PFSK-1 (cell line): ENCODE measurements at regions not wholly inside any gene's neighbourhood (a gene's known extent, or its start where the extent isn't known, plus 50 kb on each side); places are given as distances from the start of the nearest gene placed in this dataset.

Source experiments
- FOXP2 ChIP-seq: optimal IDR thresholded peaks from 2 replicates; pipeline ENCODE3; 2011; ENCODE audit warnings: borderline replicate concordance, control low read depth, inconsistent platforms; ENCODE audit not compliant: insufficient read depth; ENCODE audit errors: extremely low read length, extremely low read depth
- POLR2AphosphoS5 ChIP-seq: IDR thresholded peaks from 2 replicates; pipeline ENCODE4 v1.6.1; 2012; ENCODE audit warnings: low read depth, mild to moderate bottlenecking, control low read depth, low read length, moderate library complexity
- SIN3A ChIP-seq: IDR thresholded peaks from 2 replicates; pipeline ENCODE4 v1.6.1; 2012; ENCODE audit warnings: mild to moderate bottlenecking, low read length, moderate library complexity, borderline replicate concordance; ENCODE audit not compliant: insufficient read depth
- TAF1 ChIP-seq: IDR thresholded peaks from 2 replicates; pipeline ENCODE4 v1.6.1; 2012; ENCODE audit warnings: low read length, control low read depth, borderline replicate concordance; ENCODE audit not compliant: insufficient read depth
- TF ChIP-seq, protein P1 (sequence below), 2 experiments: IDR thresholded peaks; 2 replicates each; pipeline versions ENCODE4 v1.6.1 to v1.8.0; 2011 to 2012; ENCODE audit warnings: low read depth in 2 of 2, low read length in 2 of 2, control low read depth in 1 of 2, inconsistent platforms in 1 of 2, mild to moderate bottlenecking in 1 of 2, moderate library complexity in 1 of 2; ENCODE audit not compliant: insufficient read depth in 1 of 2

DNA sequence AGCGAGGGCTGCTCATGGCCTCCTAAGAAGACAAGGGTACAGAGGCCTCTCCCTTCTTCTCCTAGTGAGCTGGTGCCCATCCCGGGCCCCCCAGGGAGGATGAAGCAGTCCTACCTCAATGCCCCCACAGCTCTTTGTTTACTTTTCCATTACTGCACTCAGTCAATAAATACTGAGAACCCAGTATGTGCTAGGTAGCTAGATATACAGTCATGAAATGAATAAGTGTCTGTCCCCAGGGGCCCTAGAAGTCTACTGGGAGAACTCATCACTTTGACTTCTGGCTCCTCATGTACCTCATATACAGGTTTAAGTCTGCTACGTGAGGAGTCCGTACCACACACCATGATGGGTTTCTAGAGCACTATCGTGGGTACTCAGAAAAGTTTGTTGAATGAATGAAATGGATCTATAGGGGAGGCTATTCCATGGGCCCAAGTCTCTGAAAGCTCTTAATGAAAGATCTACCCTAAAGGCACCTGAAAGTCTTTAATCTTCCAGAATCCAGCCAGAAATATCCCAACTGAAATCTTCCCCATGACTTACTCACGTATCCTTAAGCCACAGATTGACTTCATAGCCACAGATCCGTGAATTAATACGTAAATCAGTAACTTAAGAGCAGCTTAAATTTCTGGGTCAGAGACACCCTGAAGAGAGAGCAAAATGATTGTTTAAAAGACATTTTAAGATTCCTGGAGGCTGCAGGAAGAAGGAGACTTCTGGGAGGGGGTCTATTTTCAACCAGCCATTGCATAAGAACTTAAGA lies 51.6 kb upstream of the POMP start:
- TF ChIP-seq TAF1 = no peak
- TF ChIP-seq SIN3A = no peak

DNA sequence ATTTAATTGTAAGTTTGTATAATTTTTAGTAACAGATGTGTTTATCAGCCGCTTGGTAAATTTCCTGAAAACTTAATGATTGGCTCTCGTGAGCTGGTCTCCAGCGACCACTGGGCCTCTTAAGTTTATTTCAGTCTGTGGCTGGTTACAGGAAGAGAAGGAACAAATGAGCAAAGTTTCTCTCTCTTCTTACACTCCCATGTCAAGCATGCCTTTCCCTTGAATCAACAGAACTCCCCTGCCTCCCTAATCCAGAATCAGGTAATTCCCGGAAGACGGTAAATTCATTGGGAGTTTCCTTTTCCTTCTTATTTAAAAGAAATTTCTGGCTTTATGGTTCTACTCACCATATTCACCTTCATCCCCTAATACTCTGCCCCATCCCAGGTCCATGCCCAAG lies 52.5 kb upstream of the POMP start:
- TF ChIP-seq TAF1 = no peak
- no peak for TF ChIP-seq SIN3A
- TF ChIP-seq POLR2AphosphoS5 = no peak
- no peak for TF ChIP-seq FOXP2
- TF ChIP-seq, protein P1, sequence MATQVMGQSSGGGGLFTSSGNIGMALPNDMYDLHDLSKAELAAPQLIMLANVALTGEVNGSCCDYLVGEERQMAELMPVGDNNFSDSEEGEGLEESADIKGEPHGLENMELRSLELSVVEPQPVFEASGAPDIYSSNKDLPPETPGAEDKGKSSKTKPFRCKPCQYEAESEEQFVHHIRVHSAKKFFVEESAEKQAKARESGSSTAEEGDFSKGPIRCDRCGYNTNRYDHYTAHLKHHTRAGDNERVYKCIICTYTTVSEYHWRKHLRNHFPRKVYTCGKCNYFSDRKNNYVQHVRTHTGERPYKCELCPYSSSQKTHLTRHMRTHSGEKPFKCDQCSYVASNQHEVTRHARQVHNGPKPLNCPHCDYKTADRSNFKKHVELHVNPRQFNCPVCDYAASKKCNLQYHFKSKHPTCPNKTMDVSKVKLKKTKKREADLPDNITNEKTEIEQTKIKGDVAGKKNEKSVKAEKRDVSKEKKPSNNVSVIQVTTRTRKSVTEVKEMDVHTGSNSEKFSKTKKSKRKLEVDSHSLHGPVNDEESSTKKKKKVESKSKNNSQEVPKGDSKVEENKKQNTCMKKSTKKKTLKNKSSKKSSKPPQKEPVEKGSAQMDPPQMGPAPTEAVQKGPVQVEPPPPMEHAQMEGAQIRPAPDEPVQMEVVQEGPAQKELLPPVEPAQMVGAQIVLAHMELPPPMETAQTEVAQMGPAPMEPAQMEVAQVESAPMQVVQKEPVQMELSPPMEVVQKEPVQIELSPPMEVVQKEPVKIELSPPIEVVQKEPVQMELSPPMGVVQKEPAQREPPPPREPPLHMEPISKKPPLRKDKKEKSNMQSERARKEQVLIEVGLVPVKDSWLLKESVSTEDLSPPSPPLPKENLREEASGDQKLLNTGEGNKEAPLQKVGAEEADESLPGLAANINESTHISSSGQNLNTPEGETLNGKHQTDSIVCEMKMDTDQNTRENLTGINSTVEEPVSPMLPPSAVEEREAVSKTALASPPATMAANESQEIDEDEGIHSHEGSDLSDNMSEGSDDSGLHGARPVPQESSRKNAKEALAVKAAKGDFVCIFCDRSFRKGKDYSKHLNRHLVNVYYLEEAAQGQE (IDR thresholded peaks at IDR 0.05; ENCODE audit: insufficient read depth in 1 of 2, low read depth in 2 of 2, low read length in 2 of 2) = no peak

DNA sequence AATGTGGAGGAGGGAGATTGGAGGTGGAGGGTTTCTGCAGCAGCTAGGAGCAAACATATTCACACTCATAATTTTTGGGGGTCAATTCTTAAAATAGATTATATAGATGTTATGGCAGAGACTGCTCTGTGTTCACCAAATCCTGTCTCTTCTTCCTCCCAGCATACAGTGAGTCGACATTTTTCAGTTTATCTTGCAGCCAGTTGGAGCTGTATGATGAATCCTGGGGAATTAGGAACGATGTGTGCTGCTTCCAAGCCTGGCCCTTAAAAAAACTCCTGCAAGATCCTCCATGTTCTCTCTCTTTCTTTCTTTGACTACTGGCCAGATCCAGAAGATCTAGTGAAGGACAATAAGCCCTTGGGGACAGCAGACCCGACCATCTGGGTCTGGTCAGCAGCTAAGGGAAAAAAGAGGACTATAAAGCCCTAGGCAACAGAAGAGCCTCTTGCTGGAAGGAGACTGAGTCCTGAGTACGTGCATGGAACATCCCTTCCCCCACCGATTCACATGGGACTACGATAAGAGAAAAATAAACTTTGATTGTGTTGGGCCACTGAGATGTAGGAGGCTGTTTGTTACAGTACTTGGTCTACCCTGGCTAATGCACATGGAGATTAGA lies 55.8 kb upstream of the POMP start:
- TF ChIP-seq TAF1 = no peak
- no peak for TF ChIP-seq SIN3A
- TF ChIP-seq POLR2AphosphoS5 = no peak
- TF ChIP-seq, protein P1 (IDR thresholded peaks at IDR 0.05; ENCODE audit: insufficient read depth in 1 of 2, low read depth in 2 of 2, low read length in 2 of 2) = no peak
- TF ChIP-seq FOXP2 = no peak

DNA sequence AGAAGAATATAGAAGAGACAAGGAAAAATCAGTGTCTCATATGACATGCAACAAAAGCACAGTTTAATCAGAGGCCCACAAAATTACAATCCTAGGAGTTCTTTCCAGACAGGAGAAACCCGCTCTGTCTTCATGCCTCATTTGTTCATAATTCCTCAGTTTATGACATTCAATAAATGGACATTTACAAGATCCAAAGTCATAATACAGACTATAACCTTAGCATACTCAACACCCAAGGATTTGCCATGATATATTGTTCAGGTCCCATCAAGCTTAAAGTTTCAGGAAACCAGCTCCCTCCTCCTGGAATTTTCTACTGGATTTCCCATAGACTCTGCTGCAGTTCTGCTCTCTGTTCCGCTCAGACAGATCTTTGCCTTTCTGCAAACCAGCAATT lies 56.4 kb upstream of the POMP start:
- TF ChIP-seq FOXP2 (no peak), POLR2AphosphoS5 (no peak), SIN3A (no peak), TAF1 (no peak)
- TF ChIP-seq, protein P1 (IDR thresholded peaks at IDR 0.05; ENCODE audit: insufficient read depth in 1 of 2, low read depth in 2 of 2, low read length in 2 of 2) = no peak

DNA sequence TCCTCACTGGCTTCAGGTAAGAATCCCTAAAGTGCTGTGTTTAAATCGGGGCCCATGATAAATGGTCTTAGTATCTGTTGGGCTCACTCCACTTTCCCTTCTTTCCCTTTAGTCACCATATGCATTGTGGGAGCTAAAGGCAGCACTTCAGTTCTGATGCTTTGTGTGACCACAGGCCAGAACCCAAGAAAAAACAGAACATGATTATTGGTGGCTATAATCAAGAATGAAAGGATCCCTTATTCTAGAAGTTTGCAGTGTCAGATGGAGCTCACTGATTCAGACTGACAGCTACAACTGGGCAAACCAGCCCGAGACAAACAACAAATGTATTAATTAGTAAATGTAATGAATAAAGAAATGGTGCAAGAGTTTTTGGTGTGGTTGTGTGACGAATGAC lies 57.3 kb upstream of the POMP start:
- no peak for TF ChIP-seq POLR2AphosphoS5
- no peak for TF ChIP-seq FOXP2
- TF ChIP-seq, protein P1 (IDR thresholded peaks at IDR 0.05; ENCODE audit: insufficient read depth in 1 of 2, low read depth in 2 of 2, low read length in 2 of 2) = no peak
- no peak for TF ChIP-seq SIN3A
- TF ChIP-seq TAF1 = no peak
